Astrocyte (in vitro differentiated cells and primary cell): ENCODE measurements at regions not wholly inside any gene's neighbourhood (a gene's known extent, or its start where the extent isn't known, plus 50 kb on each side); places are given as distances from the start of the nearest gene placed in this dataset.

Source experiments
- DNase-seq: peaks from one replicate; pipeline ENCODE4 v3.0.0-alpha.2; 2010; ENCODE audit warnings: low read depth
- FAIRE-seq: peaks from 2 replicates; lab custom pipeline; 2011; peaks lifted over from hg19 to GRCh38; lab: Jason Lieb, UNC
- H2AFZ ChIP-seq: 2 replicates; pipeline ENCODE4 v1.6.0; 2012; ENCODE audit warnings: low read depth, low read length, inconsistent platforms
- H3K27ac ChIP-seq: 2 replicates; pipeline ENCODE4 v1.5.1; 2011; ENCODE audit warnings: low read depth, low read length, inconsistent platforms
- H3K27me3 ChIP-seq: 2 replicates; pipeline ENCODE4 v1.6.0; 2011; ENCODE audit warnings: low read length, inconsistent platforms; ENCODE audit not compliant: insufficient read depth
- H3K36me3 ChIP-seq: 2 replicates; pipeline ENCODE4 v1.5.1; 2011; ENCODE audit warnings: low read length, inconsistent platforms; ENCODE audit not compliant: insufficient read depth
- H3K4me1 ChIP-seq: 2 replicates; pipeline ENCODE4 v1.5.1; 2011; ENCODE audit warnings: low read length, inconsistent platforms; ENCODE audit not compliant: insufficient read depth
- H3K4me2 ChIP-seq: 2 replicates; pipeline ENCODE4 v1.6.0; 2012; ENCODE audit warnings: low read length, inconsistent platforms
- H3K4me3 ChIP-seq: 2 replicates; pipeline ENCODE4 v1.5.1; 2011; ENCODE audit warnings: low read depth, mild to moderate bottlenecking, low read length, inconsistent platforms; ENCODE audit not compliant: insufficient read depth
- H3K79me2 ChIP-seq: 2 replicates; pipeline ENCODE4 v1.6.0; 2012; ENCODE audit warnings: mild to moderate bottlenecking, low read length, inconsistent platforms; ENCODE audit not compliant: insufficient read depth
- H3K9ac ChIP-seq: 2 replicates; pipeline ENCODE4 v1.6.0; 2012; ENCODE audit warnings: mild to moderate bottlenecking, low read length, inconsistent platforms
- H3K9me3 ChIP-seq: 2 replicates; pipeline ENCODE4 v1.5.1; 2012; ENCODE audit warnings: low read depth, mild to moderate bottlenecking, low read length, inconsistent platforms; ENCODE audit not compliant: insufficient read depth
- H4K20me1 ChIP-seq: 2 replicates; pipeline ENCODE4 v1.6.0; 2012; ENCODE audit warnings: low read length, inconsistent platforms; ENCODE audit not compliant: insufficient read depth
- H3K27ac Mint-ChIP-seq: one replicate; pipeline ENCODE4 v1.8.0; 2021; ENCODE audit warnings: mild to moderate bottlenecking, mixed read lengths; ENCODE audit not compliant: unreplicated experiment
- H3K27me3 Mint-ChIP-seq: one replicate; pipeline ENCODE4 v1.8.0; 2021; ENCODE audit warnings: low read depth, mixed read lengths; ENCODE audit not compliant: unreplicated experiment
- H3K36me3 Mint-ChIP-seq: one replicate; pipeline ENCODE4 v1.8.0; 2021; ENCODE audit warnings: low read depth, mixed read lengths; ENCODE audit not compliant: unreplicated experiment
- H3K4me1 Mint-ChIP-seq: one replicate; pipeline ENCODE4 v1.8.0; 2021; ENCODE audit warnings: low read depth, mixed read lengths; ENCODE audit not compliant: unreplicated experiment
- H3K4me3 Mint-ChIP-seq: one replicate; pipeline ENCODE4 v1.8.0; 2021; ENCODE audit warnings: mild to moderate bottlenecking, moderate library complexity, mixed read lengths; ENCODE audit not compliant: unreplicated experiment
- H3K9me3 Mint-ChIP-seq: one replicate; pipeline ENCODE4 v1.8.0; 2021; ENCODE audit warnings: mild to moderate bottlenecking, mixed read lengths; ENCODE audit not compliant: unreplicated experiment
- CTCF ChIP-seq: IDR thresholded peaks from 2 replicates; pipeline ENCODE4 v1.5.1; 2011; ENCODE audit warnings: low read depth, mild to moderate bottlenecking, inconsistent platforms, low read length, moderate library complexity; ENCODE audit not compliant: insufficient read depth
- EZH2 ChIP-seq: IDR thresholded peaks from 2 replicates; pipeline ENCODE4 v1.6.1; 2012; ENCODE audit warnings: mild to moderate bottlenecking, low read length, inconsistent platforms; ENCODE audit not compliant: insufficient read depth

- Histone ChIP-seq H3K9ac (no peak overlapping the region), H2AFZ (no peak overlapping the region), H3K36me3 (no peaks in the 10 kb centered on the region), H3K4me1 (no peaks in the 10 kb centered on the region), H3K27ac (no peak overlapping the region), H4K20me1 (no peaks in the 10 kb centered on the region), H3K4me3 (no peak overlapping the region), H3K9me3 (no peaks in the 10 kb centered on the region), H3K4me2 (no peak overlapping the region), H3K27me3 (no peaks in the 10 kb centered on the region), H3K79me2 (no peaks in the 10 kb centered on the region)
- Mint-ChIP-seq H3K9me3 (peaks cover 7% of the 10 kb centered on the region), H3K27me3 (peaks cover 10% of the 10 kb centered on the region), H3K27ac (no peak overlapping the region), H3K4me3 (no peak overlapping the region), H3K4me1 (peaks cover 2% of the 10 kb centered on the region), H3K36me3 (no peaks in the 10 kb centered on the region)
- FAIRE-seq (no peak), DNase-seq (no peak)
- no peak for TF ChIP-seq CTCF
- TF ChIP-seq EZH2, result no peak
These were observed 440.0 kb downstream of the DAD1 start for GRCh38 chr14:22149058-22149457.

GRCh38 chr14:22147716-22148115, 441.3 kb downstream of the DAD1 start:
- Histone ChIP-seq H3K9ac (no peak overlapping the region), H3K27me3 (no peaks in the 10 kb centered on the region), H3K4me3 (no peak overlapping the region), H2AFZ (no peak overlapping the region), H4K20me1 (no peaks in the 10 kb centered on the region), H3K4me2 (no peak overlapping the region), H3K9me3 (no peaks in the 10 kb centered on the region), H3K4me1 (no peaks in the 10 kb centered on the region), H3K36me3 (no peaks in the 10 kb centered on the region), H3K79me2 (no peaks in the 10 kb centered on the region), H3K27ac (no peak overlapping the region)
- Mint-ChIP-seq H3K27ac (no peak overlapping the region), H3K4me3 (no peak overlapping the region), H3K36me3 (no peaks in the 10 kb centered on the region), H3K4me1 (peaks cover 9% of the 10 kb centered on the region), H3K9me3 (peaks cover 7% of the 10 kb centered on the region), H3K27me3 (peaks cover 10% of the 10 kb centered on the region)
- TF ChIP-seq EZH2 (no peak), CTCF (no peak)
- FAIRE-seq, result no peak
- no peak for DNase-seq

GRCh38 chr14:22143363-22143762, 445.7 kb downstream of the DAD1 start:
- no peak overlapping the region for H3K9ac ChIP-seq
- H3K27me3 ChIP-seq, result peaks cover 7% of the 10 kb centered on the region
- H3K9me3 Mint-ChIP-seq, result peaks cover 3% of the 10 kb centered on the region
- H3K4me1 ChIP-seq, result no peaks in the 10 kb centered on the region
- H3K4me2 ChIP-seq, result no peak overlapping the region
- no peak overlapping the region for H3K4me3 ChIP-seq
- no peak overlapping the region for H3K4me3 Mint-ChIP-seq
- no peaks in the 10 kb centered on the region for H4K20me1 ChIP-seq
- no peaks in the 10 kb centered on the region for H3K36me3 Mint-ChIP-seq
- H3K4me1 Mint-ChIP-seq, result peaks cover 9% of the 10 kb centered on the region
- no peaks in the 10 kb centered on the region for H3K9me3 ChIP-seq
- FAIRE-seq (no peak), DNase-seq (no peak)
- TF ChIP-seq CTCF (no peak), EZH2 (no peak)
- H3K27ac ChIP-seq, result no peak overlapping the region
- peaks cover 7% of the 10 kb centered on the region for H3K27me3 Mint-ChIP-seq
- H2AFZ ChIP-seq, result no peak overlapping the region
- H3K27ac Mint-ChIP-seq, result no peak overlapping the region
- no peaks in the 10 kb centered on the region for H3K36me3 ChIP-seq
- no peaks in the 10 kb centered on the region for H3K79me2 ChIP-seq
